Muscle of leg (tissue), 3 donors: ENCODE measurements at regions not wholly inside any gene's neighbourhood (a gene's known extent, or its start where the extent isn't known, plus 50 kb on each side); places are given as distances from the start of the nearest gene placed in this dataset.

Experiments
- DNase-seq: peaks from one replicate; pipeline ENCODE4 v3.0.0; 2013
- H3K27ac ChIP-seq: one replicate; pipeline ENCODE4 v1.5.1; 2013; ENCODE audit warnings: mild to moderate bottlenecking, low read length, control low read depth
- H3K27me3 ChIP-seq: one replicate; pipeline ENCODE4 v1.6.1; 2013; ENCODE audit warnings: low read length; ENCODE audit not compliant: control insufficient read depth, insufficient read depth
- H3K36me3 ChIP-seq: one replicate; pipeline ENCODE4 v1.6.1; 2013; ENCODE audit warnings: low read length; ENCODE audit not compliant: control insufficient read depth, insufficient read depth
- H3K4me1 ChIP-seq: one replicate; pipeline ENCODE4 v1.6.1; 2013; ENCODE audit warnings: low read length; ENCODE audit not compliant: control insufficient read depth, insufficient read depth
- H3K4me3 ChIP-seq: one replicate; pipeline ENCODE4 v1.5.1; 2013; ENCODE audit warnings: low read length, control low read depth
- H3K9me3 ChIP-seq: replicated peaks from 2 replicates; pipeline ENCODE4 v1.6.1; 2013; ENCODE audit warnings: low read depth, low read length; ENCODE audit not compliant: control insufficient read depth
- WGBS: methylation state at CpG from one replicate; pipeline ENCODE4 v1.1.5; 2013; ENCODE audit warnings: missing lambda C conversion rate; ENCODE audit not compliant: insufficient coverage; 5-methylcytosine and 5-hydroxymethylcytosine counted together

GRCh38 chr22:47266329-47266728 is 503.9 kb downstream of the TBC1D22A start:
- Histone ChIP-seq H3K4me1 (no peaks in the 10 kb centered on the region), H3K36me3 (no peaks in the 10 kb centered on the region), H3K27me3 (no peaks in the 10 kb centered on the region), H3K4me3 (no peak overlapping the region), H3K27ac (no peak overlapping the region), H3K9me3 (no peaks in the 10 kb centered on the region)
- 92% methylated on average over 3 of the region's 4 CpGs for WGBS
- DNase-seq = no peak

- no peak for DNase-seq
- no peaks in the 10 kb centered on the region for H3K36me3 ChIP-seq
- no peaks in the 10 kb centered on the region for H3K9me3 ChIP-seq
- no peak overlapping the region for H3K27ac ChIP-seq
- H3K4me1 ChIP-seq = no peaks in the 10 kb centered on the region
- no peaks in the 10 kb centered on the region for H3K27me3 ChIP-seq
- 91% methylated on average over 4 of the region's 5 CpGs for WGBS
- no peak overlapping the region for H3K4me3 ChIP-seq
Observed at GRCh38 chr22:47260551-47260950, 498.1 kb downstream of the TBC1D22A start.

DNA sequence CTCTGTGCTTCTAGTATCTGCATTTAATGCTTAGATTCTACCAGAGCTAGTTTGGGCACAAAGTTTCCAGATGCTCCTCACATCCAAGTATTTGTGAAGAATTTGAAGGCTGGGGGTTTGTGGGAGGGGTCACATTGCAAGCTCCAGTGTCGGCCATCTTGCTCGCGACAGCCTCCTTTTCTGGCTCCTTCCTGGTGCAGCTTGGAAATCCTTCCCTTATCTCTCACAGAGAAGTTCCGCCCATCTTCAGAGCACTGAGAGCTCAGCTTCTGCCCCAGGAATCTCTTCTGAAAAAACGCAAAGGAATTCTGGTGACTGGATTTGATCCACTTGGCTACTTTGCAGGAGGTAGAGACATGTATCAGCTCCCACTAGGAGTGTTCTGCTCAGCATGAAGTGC is 497.5 kb downstream of the TBC1D22A start:
- Histone ChIP-seq H3K4me1 (no peaks in the 10 kb centered on the region), H3K27me3 (no peaks in the 10 kb centered on the region), H3K36me3 (no peaks in the 10 kb centered on the region), H3K27ac (no peak overlapping the region), H3K4me3 (no peak overlapping the region), H3K9me3 (no peaks in the 10 kb centered on the region)
- WGBS = 100% methylated on average over 1 of the region's 5 CpGs
- DNase-seq = no peak

- no peaks in the 10 kb centered on the region for H3K9me3 ChIP-seq
- H3K36me3 ChIP-seq = no peaks in the 10 kb centered on the region
- H3K27me3 ChIP-seq = no peaks in the 10 kb centered on the region
- no peak for DNase-seq
- H3K4me1 ChIP-seq = no peaks in the 10 kb centered on the region
- H3K27ac ChIP-seq = no peak overlapping the region
- H3K4me3 ChIP-seq = no peak overlapping the region
- 84% methylated on average over 6 of the region's 6 CpGs for WGBS
Observed at GRCh38 chr22:47259049-47259448, 496.6 kb downstream of the TBC1D22A start.

DNA sequence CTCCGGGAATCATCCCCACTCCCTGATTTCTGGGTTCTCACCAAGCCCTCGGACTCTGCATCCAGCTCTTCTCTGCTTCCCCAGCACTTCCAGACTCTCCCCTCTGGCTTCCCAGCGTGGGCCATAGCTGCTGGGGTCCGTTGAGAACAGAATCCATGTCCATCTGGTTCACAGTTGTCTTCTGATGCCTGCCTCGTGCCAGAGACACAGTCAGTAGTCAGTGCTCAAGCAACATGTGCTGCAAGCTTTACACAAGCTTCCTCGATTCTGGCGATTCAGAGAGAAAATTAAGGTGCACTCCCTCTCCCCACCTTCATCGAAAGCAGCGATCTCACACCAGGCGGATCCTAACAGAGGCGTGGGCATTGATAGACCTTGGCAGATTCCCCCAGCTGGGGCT is 495.5 kb downstream of the TBC1D22A start:
- Histone ChIP-seq H3K4me1 (no peaks in the 10 kb centered on the region), H3K4me3 (no peak overlapping the region), H3K9me3 (no peaks in the 10 kb centered on the region), H3K27me3 (no peaks in the 10 kb centered on the region), H3K27ac (no peak overlapping the region), H3K36me3 (no peaks in the 10 kb centered on the region)
- DNase-seq = no peak
- 71% methylated on average over 6 of the region's 11 CpGs for WGBS

GRCh38 chr22:47257566-47257965 is 495.1 kb downstream of the TBC1D22A start:
- Histone ChIP-seq H3K4me3 (no peak overlapping the region), H3K27ac (no peak overlapping the region), H3K36me3 (no peaks in the 10 kb centered on the region), H3K4me1 (no peaks in the 10 kb centered on the region), H3K9me3 (no peaks in the 10 kb centered on the region), H3K27me3 (no peaks in the 10 kb centered on the region)
- DNase-seq = no peak
- 82% methylated on average over 5 of the region's 5 CpGs for WGBS

- no peaks in the 10 kb centered on the region for H3K4me1 ChIP-seq
- H3K27me3 ChIP-seq = peaks cover 2% of the 10 kb centered on the region
- 83% methylated on average over 2 of the region's 4 CpGs for WGBS
Observed at GRCh38 chr22:47251911-47252310, 489.5 kb downstream of the TBC1D22A start.

DNA sequence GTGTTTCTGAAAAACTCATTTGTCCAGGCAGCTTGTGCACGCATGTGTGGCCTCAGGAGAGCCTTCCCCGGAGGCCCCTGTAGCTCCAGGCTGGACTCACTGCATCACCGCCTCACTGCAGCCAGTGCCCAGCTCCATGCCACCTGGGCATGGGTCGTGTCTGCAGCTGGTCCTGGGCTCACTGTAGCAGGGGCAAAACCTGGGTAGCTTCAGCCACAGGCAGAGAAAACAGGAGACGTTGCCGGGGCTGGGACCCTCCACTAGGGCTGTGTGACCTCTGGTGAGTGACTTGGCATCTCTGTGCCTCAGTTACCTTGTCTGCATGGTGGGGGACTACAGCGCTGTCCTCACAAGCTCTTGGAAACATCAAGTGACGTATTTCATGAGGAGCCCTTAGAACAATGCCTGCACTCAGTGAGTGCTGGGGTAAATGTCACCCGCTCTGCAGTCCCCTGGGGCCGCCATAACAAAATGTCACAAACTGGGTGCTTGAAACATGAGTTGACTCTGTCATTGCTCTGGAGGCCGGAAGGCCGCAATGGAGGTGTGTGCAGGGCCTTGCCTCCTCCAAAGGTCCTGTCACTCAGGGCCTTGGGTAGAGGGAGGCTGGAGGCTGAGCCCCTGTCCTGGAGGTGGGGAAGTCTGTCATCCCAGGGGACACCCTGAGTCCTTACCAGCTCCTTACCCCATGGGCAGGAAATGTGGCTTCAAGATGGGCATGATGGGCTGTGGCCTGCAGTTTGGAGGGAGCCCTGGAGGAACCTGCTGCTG is 488.7 kb downstream of the TBC1D22A start:
- WGBS = 87% methylated on average over 12 of the region's 12 CpGs
- Histone ChIP-seq H3K36me3 (no peaks in the 10 kb centered on the region), H3K9me3 (peaks cover 3% of the 10 kb centered on the region), H3K27ac (no peak overlapping the region), H3K4me1 (no peaks in the 10 kb centered on the region), H3K4me3 (no peak overlapping the region), H3K27me3 (peaks cover 2% of the 10 kb centered on the region)
- DNase-seq = no peak

More at GRCh38 chr22:47251911-47252310, 489.5 kb downstream of the TBC1D22A start:
- Histone ChIP-seq H3K36me3 (no peaks in the 10 kb centered on the region), H3K27ac (no peak overlapping the region), H3K9me3 (peaks cover 3% of the 10 kb centered on the region), H3K4me3 (no peak overlapping the region)
- no peak for DNase-seq

DNA sequence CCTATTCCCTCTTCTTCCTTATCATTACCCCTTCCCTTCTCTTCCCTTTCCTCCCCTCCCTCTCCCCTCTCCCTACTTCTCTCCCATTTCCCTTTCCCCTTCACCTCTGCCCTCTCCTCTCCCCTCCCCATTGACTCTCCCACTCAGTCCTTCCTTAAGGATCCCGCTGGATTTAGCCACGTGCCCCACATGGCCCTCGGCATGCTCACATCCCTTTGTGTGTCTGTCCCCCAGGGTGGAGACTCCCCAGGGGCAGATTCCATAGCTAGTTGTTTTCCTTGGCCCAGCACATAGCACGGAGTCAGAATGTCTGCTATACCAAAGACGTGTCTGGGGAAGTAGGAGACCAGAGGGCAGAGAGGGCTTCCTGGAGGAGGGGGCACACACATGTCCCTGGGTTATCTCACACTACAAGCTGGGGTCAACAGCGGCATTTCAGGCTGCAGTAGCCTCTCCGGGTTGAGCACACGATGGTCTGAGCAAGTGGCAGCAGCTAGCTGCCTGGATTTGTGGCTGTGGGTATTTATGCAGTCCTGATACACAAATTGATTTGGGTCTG is 487.0 kb downstream of the TBC1D22A start:
- Histone ChIP-seq H3K9me3 (peaks cover 3% of the 10 kb centered on the region), H3K4me3 (no peak overlapping the region), H3K27ac (no peak overlapping the region), H3K27me3 (peaks cover 3% of the 10 kb centered on the region), H3K36me3 (no peaks in the 10 kb centered on the region), H3K4me1 (no peaks in the 10 kb centered on the region)
- no peak for DNase-seq
- WGBS = 69% methylated on average over 6 of the region's 8 CpGs

DNA sequence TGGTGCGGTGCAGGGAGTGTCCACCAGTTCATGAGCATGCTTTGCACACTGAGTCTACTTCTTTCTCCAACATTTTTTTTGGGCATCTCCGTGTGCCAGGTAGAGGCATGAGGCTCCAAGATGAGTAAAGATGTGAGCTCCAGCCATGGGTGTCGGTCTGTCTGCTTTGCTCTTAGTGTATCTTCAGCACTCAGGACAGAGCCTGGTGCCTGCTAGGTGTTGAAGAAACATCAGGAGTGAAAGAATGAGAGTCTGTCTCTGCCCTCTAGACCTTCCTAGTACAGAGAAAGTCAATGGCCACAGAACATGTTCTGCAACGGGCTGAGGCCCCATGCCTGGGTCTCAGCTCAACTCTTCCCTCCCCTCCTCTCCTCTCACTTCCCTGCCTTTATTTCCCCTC is 486.5 kb downstream of the TBC1D22A start:
- no peak for DNase-seq
- no peak overlapping the region for H3K27ac ChIP-seq
- peaks cover 3% of the 10 kb centered on the region for H3K9me3 ChIP-seq
- WGBS = 73% methylated on average over 3 of the region's 4 CpGs
- H3K27me3 ChIP-seq = peaks cover 3% of the 10 kb centered on the region
- no peak overlapping the region for H3K4me3 ChIP-seq
- H3K4me1 ChIP-seq = no peaks in the 10 kb centered on the region
- H3K36me3 ChIP-seq = no peaks in the 10 kb centered on the region
